ENCODE measurements at regions not wholly inside any gene's neighbourhood (a gene's known extent, or its start where the extent isn't known, plus 50 kb on each side); places are given as distances from the start of the nearest gene placed in this dataset.

DNA sequence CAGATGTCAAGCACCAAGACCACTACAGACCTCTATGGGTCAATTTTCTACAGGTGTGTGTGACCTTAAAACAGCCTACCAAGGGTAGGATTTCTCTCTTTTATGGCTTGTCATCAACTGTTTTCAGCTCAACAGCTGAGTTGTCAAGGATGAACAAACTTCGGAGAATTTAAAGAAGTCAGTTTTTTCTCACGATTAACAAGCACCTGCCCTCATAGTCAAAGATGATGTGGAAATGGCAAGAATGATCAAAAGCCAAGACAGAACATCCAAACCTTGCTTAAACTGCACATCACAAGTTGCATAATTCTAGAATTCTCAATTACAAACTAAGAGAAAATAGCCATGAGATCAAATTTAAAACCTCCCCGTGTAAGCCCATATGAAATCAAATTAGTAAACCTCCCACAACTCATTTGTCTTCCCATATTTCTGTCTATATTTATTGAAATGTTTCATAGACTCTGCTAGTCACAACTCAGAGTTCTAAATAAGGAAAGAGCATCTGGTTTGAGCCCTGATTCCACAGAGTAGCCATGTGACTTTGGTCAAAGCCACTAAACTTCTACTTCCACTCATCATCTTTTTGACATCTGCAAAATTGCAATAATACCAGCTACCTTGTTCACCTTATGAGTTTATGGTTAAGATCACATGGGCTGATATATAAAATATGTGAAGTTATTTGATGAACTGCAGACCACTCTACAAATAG is 521.5 kb upstream of the HTR2A start:
- no peak for DNase-seq

DNA sequence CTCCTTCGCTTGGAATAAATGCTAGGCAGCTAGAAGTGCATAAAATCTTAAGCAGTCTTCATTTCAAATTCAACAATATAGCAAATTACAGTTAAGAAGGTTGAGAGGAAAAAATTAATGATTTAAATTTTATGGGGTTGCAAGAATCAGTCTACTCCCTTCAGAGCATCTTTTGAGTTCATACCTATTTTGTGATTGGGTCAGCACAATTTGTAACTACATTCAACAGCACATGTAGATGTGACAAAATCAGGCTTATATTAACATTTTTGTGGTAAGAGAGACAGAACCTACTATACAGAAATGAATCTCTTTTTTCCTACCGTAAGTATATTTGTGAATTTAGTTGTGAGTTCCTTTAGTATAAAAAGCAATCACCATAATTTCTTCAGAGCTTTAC is 520.6 kb upstream of the HTR2A start:
- DNase-seq, result no peak

DNA sequence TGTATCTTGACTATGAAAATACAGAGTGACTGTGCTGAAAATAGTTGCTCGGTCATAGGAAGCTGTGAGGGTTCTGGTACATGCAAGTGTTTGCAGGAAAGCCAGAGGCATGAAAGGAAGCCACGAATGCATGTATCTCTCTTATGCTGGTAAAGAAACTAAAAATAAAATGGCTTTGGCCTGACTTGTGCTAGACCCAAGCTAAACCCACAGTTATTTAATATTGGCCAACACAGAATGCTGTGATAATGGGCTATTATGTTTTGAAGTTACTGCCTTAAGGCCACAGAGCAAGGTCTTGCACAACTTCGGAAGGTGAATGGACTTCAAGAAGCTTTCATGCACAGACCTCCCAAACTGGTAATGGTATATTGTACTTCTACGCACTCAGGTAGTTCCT is 518.2 kb upstream of the HTR2A start:
- DNase-seq, result no peak

DNA sequence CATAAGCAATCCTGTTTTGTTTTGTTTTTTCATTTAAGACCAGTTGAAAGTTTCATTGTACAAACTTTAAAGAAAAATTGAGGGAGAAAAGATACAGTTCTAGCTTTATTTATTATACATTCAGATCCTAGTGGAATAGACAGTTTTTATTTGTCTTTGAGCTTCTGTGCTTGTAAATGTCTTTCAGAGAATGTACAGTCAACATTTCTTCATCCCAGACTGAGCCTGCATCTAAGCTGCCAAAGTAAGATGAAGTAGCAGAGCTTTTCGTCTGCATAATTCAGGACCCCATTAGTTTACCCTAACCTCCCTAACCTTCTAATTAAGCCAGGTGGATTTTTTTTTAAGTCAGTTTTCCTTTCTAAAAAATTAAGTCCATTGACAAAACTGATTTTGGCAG is 516.7 kb upstream of the HTR2A start:
- no peak for DNase-seq

DNA sequence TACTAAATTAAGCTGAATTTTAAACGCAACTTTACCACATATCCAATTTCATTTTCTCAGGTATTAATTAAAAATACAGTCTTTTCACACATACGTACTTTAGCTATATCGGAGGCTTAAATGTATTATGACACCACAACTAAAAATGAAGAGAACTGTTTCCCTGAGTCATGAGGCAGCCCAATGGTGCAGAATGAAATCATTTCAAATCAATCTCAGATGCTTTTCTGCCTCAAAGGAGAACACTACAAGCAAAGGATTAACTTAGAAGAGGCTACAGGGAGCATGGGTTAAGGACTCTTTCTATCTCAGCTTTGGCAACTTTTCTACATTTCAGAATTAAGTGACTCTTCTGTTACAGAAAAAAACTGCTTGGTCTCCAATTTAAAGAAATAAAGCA is 516.3 kb upstream of the HTR2A start:
- no peak for DNase-seq

DNA sequence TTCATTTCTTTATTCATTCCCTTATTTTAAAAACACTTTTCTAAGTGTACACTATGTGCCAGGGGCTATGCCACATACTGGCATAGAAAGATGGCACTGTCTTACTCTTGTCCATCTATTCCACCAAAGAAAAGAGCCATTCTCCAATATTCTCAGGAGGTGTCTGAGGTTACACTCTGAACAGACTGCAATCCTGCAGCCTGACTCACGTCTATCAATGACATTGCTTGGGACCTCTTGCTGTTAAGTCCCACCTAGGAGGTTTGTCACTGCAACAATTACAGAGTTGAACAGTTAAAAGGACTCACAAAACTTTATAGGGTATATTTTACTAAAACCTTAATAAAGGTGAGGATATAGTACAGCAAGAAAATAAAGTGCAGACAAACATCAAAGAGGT is 512.9 kb upstream of the HTR2A start:
- no peak for DNase-seq

DNA sequence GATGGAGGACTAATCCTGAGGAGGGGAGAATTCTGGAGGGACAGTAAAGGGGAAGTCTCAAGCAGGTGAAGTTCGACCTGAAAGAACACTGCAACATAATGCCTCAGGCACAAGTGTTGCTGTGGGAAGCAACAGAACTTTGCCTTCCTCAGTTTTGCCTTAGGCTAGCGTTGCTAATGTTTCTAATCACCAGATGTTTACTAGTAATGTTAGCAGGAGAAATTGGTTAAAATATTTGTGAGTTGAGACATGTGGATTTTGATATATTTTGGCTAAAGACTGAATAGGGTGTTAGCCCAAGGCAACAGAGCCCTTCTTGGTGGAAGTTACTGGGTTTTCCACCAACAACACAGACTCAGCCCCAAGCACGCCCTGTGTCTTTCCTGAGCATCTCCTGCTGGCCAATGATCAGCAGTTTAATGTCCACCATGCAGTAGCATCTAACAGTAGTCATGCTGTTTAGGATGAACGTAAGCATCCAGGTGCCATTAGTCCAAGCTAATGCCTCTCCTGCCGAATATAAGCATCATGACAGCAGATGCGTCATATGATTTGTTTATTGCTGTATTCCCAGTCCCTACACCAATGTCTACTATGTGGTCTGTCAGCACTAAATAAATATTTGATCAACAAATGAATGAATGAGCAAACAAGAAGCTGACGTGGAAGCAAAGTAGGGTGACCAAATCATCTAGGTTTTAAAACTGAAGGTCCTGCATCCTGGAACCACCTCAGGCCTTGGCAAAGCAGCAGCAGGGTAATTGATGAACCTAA is 511.9 kb upstream of the HTR2A start:
- no peak for DNase-seq

DNA sequence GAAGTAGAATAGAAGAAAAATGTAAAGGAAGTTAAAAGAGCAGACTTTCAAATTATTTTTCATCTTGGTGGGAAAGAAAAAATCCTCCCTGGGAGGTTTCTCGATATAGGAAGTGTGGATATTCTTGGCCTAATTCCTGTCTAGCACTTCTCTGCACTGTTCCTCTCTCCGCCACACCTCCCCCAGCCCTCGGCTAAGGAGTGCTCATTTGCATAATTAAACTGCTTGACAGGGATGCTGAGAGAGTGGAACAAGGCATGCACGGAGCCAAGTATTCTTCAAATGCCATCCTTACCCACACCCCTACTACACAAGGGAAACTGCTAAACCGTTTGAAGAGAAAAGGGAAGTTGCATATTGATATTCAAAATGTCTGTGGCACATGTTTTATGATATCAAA is 511.0 kb upstream of the HTR2A start:
- DNase-seq, result no peak

DNA sequence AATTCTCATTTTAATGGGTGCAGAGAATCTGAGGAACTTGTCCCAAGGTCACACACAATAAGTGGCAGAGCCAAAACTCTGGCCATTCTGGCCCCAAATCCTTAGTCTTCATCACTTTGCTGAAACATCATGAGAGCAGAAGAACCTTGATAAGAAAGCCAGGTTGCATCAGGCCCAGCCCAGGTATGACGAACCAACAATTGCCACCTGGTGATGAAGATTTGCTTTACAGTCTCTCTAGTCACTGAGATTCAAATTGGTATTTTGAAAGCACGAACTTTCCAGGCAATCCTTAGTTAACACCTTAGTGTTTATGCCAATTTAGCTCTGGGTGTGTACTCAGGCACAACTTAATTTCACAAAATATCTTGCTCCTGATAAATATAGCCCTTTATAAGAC is 502.7 kb upstream of the HTR2A start:
- DNase-seq, result no peak

DNA sequence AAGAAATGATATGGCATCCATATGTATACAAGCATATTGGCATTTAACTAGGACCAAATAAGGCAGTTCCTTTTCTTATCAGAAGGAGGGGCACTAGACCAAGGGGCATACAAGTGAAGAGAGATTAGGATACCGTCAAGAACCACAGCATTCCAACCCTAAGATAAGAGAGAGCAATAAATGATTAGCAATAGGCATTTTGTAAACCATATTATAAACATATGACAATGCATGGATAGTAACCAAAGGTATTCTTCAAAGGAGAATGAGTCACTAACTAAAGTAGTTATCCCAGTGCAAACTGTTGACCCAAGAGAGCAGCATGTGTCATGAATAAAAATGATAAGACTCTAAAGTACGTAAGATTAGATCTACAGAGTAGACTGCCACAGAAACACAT is 500.9 kb upstream of the HTR2A start:
- DNase-seq, result peak; percentile 4

DNA sequence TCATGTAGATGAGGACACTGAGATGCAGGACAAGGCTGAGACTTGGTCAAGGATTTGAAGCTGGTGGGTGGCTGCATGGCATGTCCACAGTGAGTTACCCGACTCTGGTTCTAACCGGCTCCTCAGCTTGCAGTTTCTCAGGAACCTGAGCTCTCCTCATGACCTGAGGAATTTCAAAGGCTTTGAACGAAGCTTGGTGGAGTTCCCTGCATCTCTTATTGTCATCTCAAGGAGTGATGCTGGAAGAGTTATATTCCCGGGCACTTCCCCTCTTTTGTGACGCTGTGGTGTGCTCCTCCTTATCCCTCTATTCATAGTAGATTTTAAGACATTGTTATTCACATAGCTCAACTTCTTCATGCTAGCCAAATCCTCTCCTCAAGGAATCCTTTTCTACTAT is 500.1 kb upstream of the HTR2A start:
- no peak for DNase-seq

DNA sequence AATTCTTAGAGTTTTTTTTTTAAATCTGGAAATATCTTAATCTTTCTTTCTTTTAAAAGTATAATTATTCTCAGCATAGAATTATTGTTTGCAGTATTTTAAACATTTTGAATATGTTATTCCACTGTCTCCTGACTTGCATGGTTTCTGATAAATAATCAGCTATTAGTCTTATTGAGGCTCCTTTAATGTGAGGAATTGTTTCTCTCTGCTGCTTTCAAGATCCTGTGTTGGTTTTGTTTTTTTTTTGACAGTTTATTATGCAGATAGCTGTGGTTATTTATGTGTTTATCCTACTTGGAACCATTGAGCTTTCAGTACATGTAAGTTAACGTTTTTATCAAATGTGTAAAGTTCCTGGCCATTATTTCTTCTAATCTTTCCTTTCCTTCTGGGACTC is 477.9 kb upstream of the HTR2A start:
- no peak for DNase-seq

DNA sequence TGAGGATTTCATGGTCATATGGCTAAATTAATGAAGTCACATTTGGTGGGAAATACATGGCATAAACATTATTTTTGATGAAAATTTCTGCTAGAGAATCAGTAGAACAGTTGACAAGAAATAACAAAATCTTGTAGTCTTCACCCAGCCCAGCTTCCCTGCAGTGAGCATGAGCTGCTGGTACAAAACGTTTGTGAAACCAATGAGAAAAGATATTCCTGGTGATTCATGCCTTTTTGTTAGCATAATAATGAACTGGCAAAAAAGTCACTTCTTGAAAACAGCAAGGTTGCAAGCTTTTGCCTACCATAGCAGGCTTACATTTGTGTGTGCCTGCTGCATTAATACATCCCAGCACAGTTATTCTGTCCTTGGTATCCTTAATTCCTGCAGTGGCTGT is 475.9 kb upstream of the HTR2A start:
- DNase-seq, result no peak

DNA sequence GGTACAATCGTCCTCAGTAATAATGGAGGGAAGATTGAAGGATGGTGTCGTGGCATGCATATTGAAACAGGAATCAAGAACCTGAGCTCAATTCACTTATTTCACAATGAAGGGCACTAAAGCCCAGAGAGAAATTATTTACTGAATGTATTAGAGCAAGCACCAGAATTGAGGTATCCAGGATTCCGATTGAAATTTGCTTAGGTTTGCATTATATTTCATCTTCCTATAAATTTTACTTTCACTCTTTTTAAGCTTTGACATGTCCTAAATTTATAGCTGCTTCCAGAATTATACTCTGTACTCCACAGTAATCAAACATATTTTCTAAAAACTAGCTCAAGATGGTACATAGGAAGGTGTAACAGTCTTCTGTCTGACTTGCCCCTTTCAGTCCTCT is 454.9 kb upstream of the HTR2A start:
- no peak for DNase-seq

DNA sequence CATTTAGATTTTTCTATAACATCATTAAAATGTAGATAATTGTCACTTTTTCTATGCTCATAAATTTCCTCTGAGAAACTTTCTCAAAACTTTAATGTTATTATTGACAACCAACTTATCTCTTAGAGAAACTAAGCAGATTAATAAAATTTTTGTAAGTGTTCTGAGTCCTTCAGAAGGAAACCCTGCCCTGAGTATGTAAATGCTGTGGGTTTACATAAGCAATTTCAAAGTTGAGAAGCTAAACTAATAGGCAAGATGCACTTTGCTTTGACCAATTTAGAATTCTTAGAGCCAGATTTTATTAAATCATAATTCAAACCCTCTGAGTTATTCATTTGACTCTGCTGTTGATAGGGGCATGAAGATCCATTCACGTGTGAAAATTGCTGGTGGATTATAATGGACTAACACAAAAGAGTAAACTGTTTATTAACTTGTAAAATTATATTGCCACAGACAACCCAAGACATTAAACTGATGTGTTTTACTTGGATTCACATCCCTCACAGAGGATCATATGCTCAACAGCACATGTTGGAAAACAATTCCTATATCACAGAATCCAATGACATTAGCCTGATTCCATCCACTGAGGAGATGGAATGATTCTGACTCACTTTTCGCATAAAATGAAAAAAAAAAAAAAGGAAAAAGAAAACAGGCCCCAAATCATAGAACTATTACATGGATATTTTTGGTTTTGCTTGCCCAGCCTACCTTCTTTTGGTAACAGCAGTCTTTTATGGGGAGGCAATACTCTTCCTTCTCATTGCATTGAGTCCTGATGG is 453.7 kb upstream of the HTR2A start:
- no peak for DNase-seq

DNA sequence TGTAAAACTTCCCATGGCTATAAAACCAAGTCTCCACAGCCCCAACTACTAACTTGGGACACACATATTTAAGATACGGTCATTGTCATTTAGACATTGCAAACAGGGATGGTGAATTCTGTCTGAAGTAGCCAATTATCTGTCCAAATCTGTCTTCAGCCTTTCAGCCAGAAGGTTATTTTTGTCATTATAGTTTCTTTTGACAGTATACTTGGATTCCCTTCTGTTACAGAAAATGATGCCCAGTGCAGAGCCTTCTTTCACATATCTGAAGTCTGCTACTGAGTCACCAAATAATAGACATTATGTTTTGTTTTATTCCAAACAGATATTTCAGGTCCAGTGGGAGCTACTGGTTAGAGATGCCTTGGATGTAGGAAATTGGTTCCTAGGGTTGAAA is 452.4 kb upstream of the HTR2A start:
- no peak for DNase-seq

DNA sequence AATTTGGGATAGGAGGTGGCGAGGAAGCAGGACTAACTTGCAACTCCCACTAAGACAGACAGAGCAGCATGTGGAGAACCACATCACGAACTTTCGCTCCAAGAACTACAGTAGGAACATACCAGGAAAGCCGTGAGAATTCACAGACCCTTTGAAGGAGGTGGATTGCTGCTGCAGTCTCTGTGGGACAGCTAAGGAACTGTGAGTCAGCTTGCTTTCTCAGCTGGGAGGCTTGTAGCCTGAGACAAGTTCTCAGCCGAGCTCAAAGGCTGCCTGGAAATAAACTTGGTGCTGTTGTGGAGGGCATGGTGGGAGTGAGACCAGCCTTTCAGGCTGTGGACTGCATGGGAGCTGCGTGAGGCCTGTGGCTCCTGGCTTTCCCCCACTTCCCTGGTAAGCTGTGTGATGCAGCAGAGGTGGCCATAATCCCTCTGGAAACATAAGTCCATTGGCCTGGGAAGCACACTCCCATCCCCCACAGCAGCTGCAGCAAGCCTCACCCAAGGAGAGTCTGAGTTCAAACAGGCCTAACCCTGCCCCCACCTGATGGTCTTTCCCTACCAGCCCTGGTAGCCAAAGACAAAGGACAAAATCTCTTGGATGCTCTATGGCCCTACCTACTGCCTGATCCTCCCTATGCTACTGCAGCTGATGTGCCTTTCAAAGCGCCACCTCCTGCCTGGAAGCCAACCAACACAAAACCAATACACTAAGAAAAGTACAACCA is 441.1 kb upstream of the HTR2A start:
- no peak for DNase-seq

DNA sequence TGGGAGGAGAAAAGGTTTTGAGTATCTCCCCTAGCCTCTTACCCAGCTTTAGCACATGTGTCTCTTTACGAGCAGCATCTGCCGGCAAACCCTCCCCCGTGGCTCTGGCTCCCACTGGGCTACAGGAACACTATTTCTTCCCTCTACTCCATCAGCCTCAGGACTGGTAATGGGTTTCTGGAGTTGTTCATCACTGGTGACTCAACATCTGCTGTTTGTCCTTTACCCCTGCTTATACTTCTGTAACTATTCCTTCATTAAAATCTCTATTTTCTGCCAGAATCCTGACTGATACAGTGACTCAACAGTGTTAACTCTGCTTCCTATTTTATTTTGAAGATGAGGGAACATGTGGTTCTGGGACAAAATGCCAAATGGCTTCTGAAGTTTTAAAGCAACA is 437.3 kb upstream of the HTR2A start:
- DNase-seq, result no peak

DNA sequence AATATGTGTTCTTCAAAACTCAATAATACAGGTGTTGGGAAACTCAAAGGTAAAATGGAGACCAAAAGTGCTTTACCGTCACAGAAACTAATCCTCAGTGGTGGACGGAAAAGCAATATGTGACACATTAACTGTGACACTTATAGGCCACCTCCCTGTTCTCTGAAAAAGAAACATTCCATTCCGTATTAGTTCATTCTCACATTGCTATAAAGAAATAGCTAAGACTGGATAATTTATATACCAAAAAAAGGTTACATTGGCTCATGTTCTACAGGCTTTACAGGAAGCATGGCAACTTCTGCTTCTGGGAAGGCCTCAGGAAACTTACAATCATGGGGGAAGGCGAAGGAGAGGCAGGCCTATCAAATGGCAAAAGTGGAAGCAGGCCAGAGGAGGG is 435.3 kb upstream of the HTR2A start:
- DNase-seq, result peak; percentile 60

DNA sequence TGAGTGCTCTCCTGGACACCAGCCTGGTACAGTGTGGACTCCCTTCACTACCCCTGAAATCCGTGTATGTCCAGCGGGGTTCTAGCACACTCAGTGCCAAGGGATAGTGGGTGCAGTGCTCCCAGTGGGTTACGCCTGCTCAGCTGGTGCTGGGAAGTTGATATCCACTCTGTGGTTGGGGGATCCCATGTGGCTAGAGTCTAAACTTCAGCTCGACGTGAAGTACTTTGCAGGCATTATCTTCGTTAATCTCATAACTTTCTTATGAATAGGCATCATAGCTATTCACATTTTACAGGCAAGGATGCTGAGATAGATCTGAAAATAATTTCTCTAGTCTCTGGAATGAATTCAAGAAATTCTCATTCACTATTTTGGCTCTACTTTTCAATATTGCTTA is 433.2 kb upstream of the HTR2A start:
- no peak for DNase-seq

DNA sequence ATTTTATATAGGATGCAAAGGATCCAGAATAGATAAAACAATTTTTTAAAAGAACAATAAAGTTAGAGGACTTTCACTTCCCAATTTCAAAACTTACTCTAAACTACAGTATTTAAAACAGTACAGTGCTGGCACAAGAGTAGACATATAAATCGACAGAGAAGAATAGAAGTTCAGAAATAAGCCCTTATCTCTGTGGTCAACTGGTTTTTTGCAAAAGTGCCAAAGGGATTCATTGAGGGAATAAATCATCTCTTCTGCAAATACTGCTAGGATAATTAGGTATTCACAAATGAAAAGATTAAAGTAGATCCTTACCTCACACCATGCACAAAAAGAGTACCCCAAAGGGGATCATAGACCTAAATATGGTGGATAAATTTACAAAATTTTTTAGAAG is 431.0 kb upstream of the HTR2A start:
- no peak for DNase-seq

DNA sequence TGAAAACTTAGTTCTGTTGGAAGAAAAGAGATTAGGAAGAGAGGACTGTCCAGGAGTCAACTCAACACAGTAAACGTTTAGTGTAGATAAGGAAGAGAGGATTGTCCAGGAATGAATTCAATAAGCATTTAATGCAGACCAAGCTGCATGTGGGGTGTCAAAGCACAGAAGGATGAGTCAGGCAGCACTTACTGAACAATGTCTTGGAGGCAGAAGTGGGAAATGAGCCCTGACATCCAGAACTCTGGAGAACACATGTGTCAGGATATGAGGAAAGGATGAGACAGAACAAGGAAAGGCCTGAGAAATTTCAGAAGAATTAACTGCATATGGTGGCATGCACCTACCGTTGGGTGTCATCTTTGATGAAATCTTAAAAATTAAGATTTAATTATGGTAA is 429.2 kb upstream of the HTR2A start:
- no peak for DNase-seq

DNA sequence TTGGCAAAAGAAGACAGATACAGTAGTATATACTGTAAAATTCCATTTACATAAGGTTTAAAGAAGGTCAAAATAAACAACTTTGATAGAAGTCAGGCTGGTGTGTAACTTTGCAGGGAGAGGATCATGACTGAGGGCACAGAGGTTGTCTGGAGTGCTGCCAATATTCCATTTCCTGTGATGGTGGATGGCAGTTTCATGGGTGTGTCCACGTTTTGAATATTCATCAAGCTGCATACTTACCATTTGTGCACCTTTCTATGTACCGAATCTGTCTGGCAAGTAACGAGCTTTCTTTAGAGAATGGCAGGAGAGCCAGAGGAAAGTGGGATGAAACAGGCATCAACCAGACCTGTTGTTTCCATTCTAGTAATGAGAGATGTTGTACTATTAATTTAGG is 420.5 kb upstream of the HTR2A start:
- no peak for DNase-seq
